Suprapubic skin (tissue), 4 donors: ENCODE measurements at regions not wholly inside any gene's neighbourhood (a gene's known extent, or its start where the extent isn't known, plus 50 kb on each side); places are given as distances from the start of the nearest gene placed in this dataset.

Source experiments
- CTCF ChIP-seq, 2 donors: fragments of 200-600 bp in 1 of 2; fragments of 450-650 bp in 1 of 2; sonication (generic) in 1 of 2; IDR thresholded peaks; one replicate each; pipeline ENCODE4 v1.5.1; 2016 to 2019; ENCODE audit warnings: antibody characterized with exemption in 2 of 2, mild to moderate bottlenecking in 1 of 2, moderate library complexity in 1 of 2
- EP300 ChIP-seq: sonication (generic); formaldehyde crosslinking; IDR thresholded peaks from one replicate; pipeline ENCODE4 v1.6.1; 2017; ENCODE audit warnings: antibody characterized with exemption
- POLR2A ChIP-seq, 2 donors: fragments of 450-650 bp; IDR thresholded peaks; one replicate each; pipeline ENCODE4 v1.6.1; 2017; ENCODE audit warnings: antibody characterized with exemption in 2 of 2, mild to moderate bottlenecking in 2 of 2, moderate library complexity in 2 of 2
- POLR2AphosphoS5 ChIP-seq, 3 donors: sonication (generic); formaldehyde crosslinking; IDR thresholded peaks; one replicate each; pipeline ENCODE4 v1.6.1; 2017; ENCODE audit warnings: antibody characterized with exemption in 3 of 3

- TF ChIP-seq CTCF (IDR thresholded peaks at IDR 0.05): no peak
- no peak for TF ChIP-seq POLR2AphosphoS5 (IDR thresholded peaks at IDR 0.05)
- no peak for TF ChIP-seq POLR2A (IDR thresholded peaks at IDR 0.05)
- no peak for TF ChIP-seq EP300
Measured at GRCh38 chr7:80284855-80285254, 150.2 kb downstream of the GNAI1 start.
